Esophagus squamous epithelium (tissue), 5 donors: ENCODE measurements at regions not wholly inside any gene's neighbourhood (a gene's known extent, or its start where the extent isn't known, plus 50 kb on each side); places are given as distances from the start of the nearest gene placed in this dataset.

ENCODE experiments used
- DNase-seq: peaks from one replicate; lab custom pipeline; 2025; lab: John Stamatoyannopoulos, UW
- H3K27ac ChIP-seq, 4 donors: fragments of 200-600 bp; sonication (generic); one replicate each; pipeline ENCODE4 v1.5.1; 2016 to 2019; ENCODE audit warnings: mild to moderate bottlenecking in 1 of 4
- H3K27me3 ChIP-seq, 4 donors: fragments of 200-600 bp; sonication (generic); 1 replicate in 3 of 4; 2 replicates in 1 of 4; pipeline versions ENCODE4 v1.5.1 to v1.6.0; 2017 to 2021; ENCODE audit warnings: antibody characterized with exemption in 1 of 4
- H3K36me3 ChIP-seq, 3 donors: fragments of 200-600 bp; sonication (generic); one replicate each; pipeline ENCODE4 v1.5.1; 2016 to 2019
- H3K4me1 ChIP-seq, 3 donors: fragments of 200-600 bp; sonication (generic); one replicate each; pipeline ENCODE4 v1.5.1; 2017 to 2019
- H3K4me3 ChIP-seq, 4 donors: fragments of 200-600 bp; sonication (generic); 1 replicate in 3 of 4; 2 replicates in 1 of 4; pipeline ENCODE4 v1.5.1; 2016 to 2019; ENCODE audit warnings: mild to moderate bottlenecking in 2 of 4, moderate library complexity in 1 of 4
- H3K9me3 ChIP-seq, 3 donors: fragments of 200-600 bp; sonication (generic); one replicate each; pipeline ENCODE4 v1.5.1; 2016 to 2019
- CTCF ChIP-seq, 6 experiments: fragments of 450-650 bp in 4 of 6; fragments of 200-600 bp in 2 of 6; sonication (generic) in 2 of 6; IDR thresholded peaks; one replicate each; pipeline ENCODE4 v1.5.1; 2016 to 2019; ENCODE audit warnings: antibody characterized with exemption in 6 of 6, mild to moderate bottlenecking in 4 of 6, moderate library complexity in 4 of 6
- POLR2A ChIP-seq, 4 donors: fragments of 450-650 bp; IDR thresholded peaks; one replicate each; pipeline ENCODE4 v1.6.1; 2017; ENCODE audit warnings: antibody characterized with exemption in 4 of 4, mild to moderate bottlenecking in 4 of 4, moderate library complexity in 3 of 4
- WGBS, 2 donors: methylation state at CpG; one replicate each; pipeline ENCODE4 v1.1.5; 2018; 5-methylcytosine and 5-hydroxymethylcytosine counted together
- intact Hi-C: fragments of 100-400 bp; cut with DNase I; formaldehyde crosslinking; loops from one replicate; pipeline ENCODE4 v1.15.0; 2022
- donor health status: DM: yes; HTN: yes; CAD: no.

GRCh38 chr1:201721082-201722049 is 107.6 kb upstream of the IPO9 start:
- H3K27ac ChIP-seq: peak overlapping the region; percentile 64 to 93 (median 86)
- peaks cover 24 to 77% (median 48%) of the 10 kb centered on the region in 3 donors for H3K4me1 ChIP-seq
- H3K36me3 ChIP-seq: peaks cover 0 to 8% (median 0%) of the 10 kb centered on the region in 3 donors
- no peak for TF ChIP-seq POLR2A (IDR thresholded peaks at IDR 0.05)
- TF ChIP-seq CTCF (IDR thresholded peaks at IDR 0.05): no peak
- no peak overlapping the region for H3K4me3 ChIP-seq
- no peak for DNase-seq
- H3K27me3 ChIP-seq: no peaks in the 10 kb centered on the region
- intact Hi-C loops: no loop called here
- WGBS, 2 donors: 54 to 68% methylated on average over 10 to 13 of the region's 13 CpGs
- H3K9me3 ChIP-seq: no peaks in the 10 kb centered on the region

GRCh38 chr1:201724039-201724765 is 104.8 kb upstream of the IPO9 start:
- DNase-seq: no peak

GRCh38 chr1:201724766-201725118 is 104.2 kb upstream of the IPO9 start:
- H3K36me3 ChIP-seq: no peaks in the 10 kb centered on the region
- no peaks in the 10 kb centered on the region for H3K27me3 ChIP-seq
- H3K9me3 ChIP-seq: no peaks in the 10 kb centered on the region
- intact Hi-C loops: no loop called here
- 41 to 54% methylated on average over 4 to 5 of the region's 5 CpGs for WGBS, 2 donors
- H3K27ac ChIP-seq: peak overlapping the region; percentile 25 to 86 (median 78)
- H3K4me1 ChIP-seq: peaks cover 26 to 62% (median 31%) of the 10 kb centered on the region in 3 donors
- DNase-seq: no peak
- H3K4me3 ChIP-seq: no peak overlapping the region
- no peak for TF ChIP-seq CTCF (IDR thresholded peaks at IDR 0.05)
- no peak for TF ChIP-seq POLR2A (IDR thresholded peaks at IDR 0.05)

More at GRCh38 chr1:201724039-201724765, 104.8 kb upstream of the IPO9 start:
- H3K4me1 ChIP-seq: peaks cover 30 to 67% (median 36%) of the 10 kb centered on the region in 3 donors
- H3K27ac ChIP-seq: peak overlapping the region; percentile 25 to 86 (median 78)
- WGBS, 2 donors: 57 to 72% methylated on average over 8 to 9 of the region's 9 CpGs
- H3K36me3 ChIP-seq: no peaks in the 10 kb centered on the region
- H3K4me3 ChIP-seq: no peak overlapping the region
- no peak for TF ChIP-seq POLR2A (IDR thresholded peaks at IDR 0.05)
- no peak for TF ChIP-seq CTCF (IDR thresholded peaks at IDR 0.05)
- intact Hi-C loops: no loop called here
- H3K27me3 ChIP-seq: no peaks in the 10 kb centered on the region
- H3K9me3 ChIP-seq: no peaks in the 10 kb centered on the region

GRCh38 chr1:201726700-201727099 is 102.3 kb upstream of the IPO9 start:
- Histone ChIP-seq H3K9me3 (no peaks in the 10 kb centered on the region), H3K4me3 (no peak overlapping the region), H3K36me3 (no peaks in the 10 kb centered on the region), H3K27ac (peak overlapping the region in 3 of 4 donors; percentile 34 to 75 (median 37)), H3K27me3 (no peaks in the 10 kb centered on the region), H3K4me1 (peaks cover 17 to 51% (median 18%) of the 10 kb centered on the region in 3 donors)
- 55 to 60% methylated on average over 2 of the region's 2 CpGs for WGBS, 2 donors
- no peak for DNase-seq
- intact Hi-C loops: no loop called here
- TF ChIP-seq CTCF (IDR thresholded peaks at IDR 0.05): no peak
- no peak for TF ChIP-seq POLR2A (IDR thresholded peaks at IDR 0.05)

GRCh38 chr1:201728731-201729130 is 100.2 kb upstream of the IPO9 start:
- no peak for DNase-seq
- TF ChIP-seq CTCF (IDR thresholded peaks at IDR 0.05) (no peak), POLR2A (IDR thresholded peaks at IDR 0.05) (no peak)
- intact Hi-C loops: no loop called here
- H3K27ac ChIP-seq: no peak overlapping the region
- H3K27me3 ChIP-seq: no peaks in the 10 kb centered on the region
- H3K36me3 ChIP-seq: no peaks in the 10 kb centered on the region
- H3K9me3 ChIP-seq: no peaks in the 10 kb centered on the region
- no peak overlapping the region for H3K4me3 ChIP-seq
- H3K4me1 ChIP-seq: peaks cover 15 to 51% (median 17%) of the 10 kb centered on the region in 3 donors
